ENCODE measurements at regions not wholly inside any gene's neighbourhood (a gene's known extent, or its start where the extent isn't known, plus 50 kb on each side); places are given as distances from the start of the nearest gene placed in this dataset.
"Not testable (repeated sequence)": the region's sequence is repeated elsewhere in the genome, so short reads cannot be mapped to it uniquely, and the experiment has no call there.

DNA sequence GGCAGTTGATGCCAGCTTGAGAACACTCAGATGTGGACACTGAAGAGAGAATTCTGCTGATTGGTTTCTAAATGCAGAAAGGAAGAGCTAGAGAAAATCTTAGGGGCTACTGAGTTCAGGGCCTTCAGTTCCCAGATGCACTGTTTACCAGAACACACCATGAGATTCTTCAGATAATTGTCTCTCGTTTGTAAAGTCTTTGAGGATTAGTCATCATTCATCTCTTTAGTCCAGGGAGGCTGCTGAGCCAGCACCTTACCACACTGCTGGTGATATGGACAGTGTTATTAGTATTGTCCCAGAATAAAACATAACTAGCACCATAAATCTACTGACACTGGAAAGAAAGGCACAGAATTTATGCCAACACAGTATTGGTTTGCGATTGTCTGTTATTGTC is 690.8 kb upstream of the CELF4 start:
- no peak for DNase-seq (ENCODE audit: low read depth, low spot score)

DNA sequence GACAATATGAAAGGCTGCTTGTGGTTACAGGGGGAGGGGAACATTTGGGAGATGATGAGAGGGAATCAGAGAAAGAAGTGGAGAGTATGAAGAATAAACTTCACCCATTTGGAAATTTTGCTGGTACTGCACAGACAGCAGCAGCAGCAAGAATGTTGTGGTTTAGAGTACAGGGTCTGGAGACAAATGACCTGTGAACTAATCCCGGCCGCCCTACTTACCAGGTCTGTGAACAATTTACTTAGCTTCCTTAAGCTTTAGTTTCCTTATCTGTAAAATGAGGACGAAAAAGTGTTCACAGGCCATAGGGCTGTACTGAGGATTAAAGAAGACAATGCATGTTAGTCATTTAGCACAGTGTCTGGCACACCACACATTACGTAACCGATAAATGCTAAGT is 685.4 kb upstream of the CELF4 start:
- no peak for DNase-seq (ENCODE audit: low read depth, low spot score)

DNA sequence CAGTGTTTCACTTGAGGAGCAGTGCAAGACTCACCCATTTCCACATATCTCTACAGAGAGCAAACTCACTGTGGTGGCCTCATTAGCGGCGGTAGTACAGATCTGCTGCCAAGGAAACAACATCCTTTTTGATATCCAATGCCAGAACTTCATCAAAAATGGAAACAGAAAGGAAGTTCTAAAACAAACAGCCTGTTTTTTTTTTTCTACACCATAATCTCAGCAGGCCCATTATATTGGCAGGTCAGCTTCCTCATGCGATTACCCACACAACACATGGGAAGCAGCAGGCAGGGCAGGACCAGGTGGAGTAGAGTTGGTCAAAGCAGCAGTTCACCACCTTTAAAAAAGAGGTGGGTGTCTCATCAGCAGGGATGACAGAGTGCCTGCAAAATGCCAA is 678.9 kb upstream of the CELF4 start:
- DNase-seq (ENCODE audit: low read depth, low spot score): no peak

DNA sequence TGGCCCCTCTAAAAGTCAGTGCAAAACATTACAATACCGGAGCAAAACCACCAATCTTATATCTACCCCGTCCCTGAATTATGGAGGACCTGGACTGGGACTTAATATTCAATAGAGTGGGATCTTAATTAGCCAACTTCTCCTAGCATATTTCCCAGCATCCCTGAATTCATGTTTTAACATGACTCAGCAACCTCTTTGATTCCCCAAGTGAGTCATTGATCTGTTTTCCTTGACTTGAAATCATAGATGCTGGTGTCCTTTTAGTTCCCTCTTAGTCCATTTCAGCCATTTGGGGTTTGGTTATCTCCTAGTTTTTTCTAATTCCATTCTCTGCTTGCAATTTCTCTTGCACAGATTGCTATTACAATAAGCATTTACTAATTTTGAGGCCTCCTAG is 677.7 kb upstream of the CELF4 start:
- DNase-seq (ENCODE audit: low read depth, low spot score): no peak

DNA sequence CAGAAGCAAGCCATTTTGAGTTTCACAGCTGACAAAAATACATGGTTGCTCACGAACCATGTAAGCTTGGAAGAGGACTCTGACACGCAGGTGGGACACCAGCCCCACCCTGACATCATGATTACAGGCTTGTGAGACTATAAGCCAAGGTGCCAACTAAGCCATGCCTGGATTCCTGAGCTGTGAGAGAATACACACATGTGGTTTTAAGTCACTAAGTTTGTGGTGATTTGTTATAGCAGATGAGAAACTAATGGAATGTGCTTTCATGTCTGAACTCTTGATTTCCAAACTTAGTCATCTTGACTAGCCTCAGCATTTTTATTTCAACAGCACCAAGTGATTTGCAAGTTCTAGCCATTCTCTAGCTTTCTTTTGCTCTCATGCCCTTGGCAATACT is 676.1 kb upstream of the CELF4 start:
- no peak for DNase-seq (ENCODE audit: low read depth, low spot score)

DNA sequence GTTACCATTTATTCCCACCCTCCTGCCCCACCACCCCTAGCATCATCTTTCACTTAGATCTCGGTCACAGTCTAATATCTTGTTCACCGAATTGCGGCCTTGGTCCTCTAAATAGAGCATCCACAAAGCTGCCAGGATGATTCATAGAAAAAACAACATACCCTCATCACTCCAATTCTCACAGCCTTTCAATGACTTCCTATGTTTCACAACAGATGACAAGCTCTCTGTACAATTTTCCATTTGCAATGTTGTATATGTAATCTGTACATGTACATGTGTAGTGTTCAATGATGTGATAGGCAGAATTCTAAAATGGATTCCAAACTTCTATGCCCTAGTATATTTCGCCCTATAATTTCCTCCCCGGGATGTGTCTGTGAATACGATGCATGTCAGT is 675.6 kb upstream of the CELF4 start:
- DNase-seq (ENCODE audit: low read depth, low spot score): no peak

DNA sequence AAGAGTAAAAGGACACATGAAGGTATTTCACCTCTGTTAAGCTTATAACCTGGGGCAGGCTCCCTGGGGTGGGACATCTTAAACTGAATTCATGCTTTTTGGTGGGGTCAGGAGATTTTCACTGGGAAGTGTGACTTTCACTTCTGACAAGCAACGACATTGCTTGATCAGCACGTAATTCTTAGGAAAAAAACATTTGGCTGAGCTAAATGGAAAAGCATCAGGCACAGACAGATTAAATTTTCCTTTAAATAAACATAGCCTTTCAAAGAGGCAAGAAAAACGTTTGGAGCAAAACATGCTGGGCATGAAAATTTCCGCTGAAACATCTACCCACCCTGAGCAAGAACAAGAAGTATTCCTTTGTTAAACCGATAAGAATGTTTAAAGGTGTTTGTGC is 674.0 kb upstream of the CELF4 start:
- DNase-seq (ENCODE audit: low read depth, low spot score): no peak

DNA sequence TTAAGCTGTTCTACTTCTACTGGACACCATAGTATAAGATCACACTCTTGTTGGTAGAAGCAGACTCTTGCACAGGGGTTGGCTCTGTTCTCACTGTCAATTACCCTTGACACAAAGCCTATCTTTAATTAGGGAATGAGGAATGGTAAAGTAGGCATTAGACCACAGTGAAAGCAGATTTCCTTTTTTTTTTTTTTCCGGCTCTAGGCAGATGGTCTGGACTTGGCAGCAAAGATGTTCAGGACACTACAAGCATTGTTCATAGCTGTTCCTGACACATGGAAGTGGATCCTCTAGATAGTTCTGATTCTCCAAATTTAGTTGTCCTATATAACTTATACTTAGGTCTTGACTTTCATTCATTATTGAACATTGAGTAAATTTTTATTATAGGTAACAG is 672.2 kb upstream of the CELF4 start:
- DNase-seq (ENCODE audit: low read depth, low spot score): no peak

DNA sequence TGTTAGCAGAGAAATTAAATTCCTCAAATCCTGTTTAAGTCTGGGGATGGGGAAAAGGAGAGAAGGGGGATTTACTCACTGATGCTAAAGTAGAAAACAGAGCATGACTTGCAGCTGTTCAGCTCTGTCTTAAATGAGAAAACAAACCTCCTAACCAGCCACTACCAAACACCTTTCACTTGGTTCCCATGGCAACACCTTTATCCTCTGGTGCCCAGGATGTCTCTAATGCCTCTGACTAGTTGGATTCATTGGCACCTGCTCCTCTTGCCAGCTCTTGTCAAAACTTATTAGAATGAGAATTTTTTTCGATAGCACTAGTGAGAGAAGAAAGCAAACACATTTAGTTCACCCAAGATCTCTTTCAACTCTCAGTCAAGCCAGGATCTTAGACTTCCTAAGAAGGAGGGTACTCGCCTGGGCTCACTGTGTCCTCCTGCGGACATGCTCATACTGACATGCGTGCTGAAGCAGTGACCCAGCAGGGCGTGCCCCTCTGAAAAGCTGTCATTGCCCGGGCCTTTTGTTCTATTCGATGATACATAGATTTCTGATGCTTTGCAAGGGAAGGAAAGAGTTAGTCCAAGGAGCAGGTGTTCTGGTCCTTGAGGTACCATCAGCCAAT is 656.0 kb upstream of the CELF4 start:
- DNase-seq (ENCODE audit: low read depth, low spot score): no peak

DNA sequence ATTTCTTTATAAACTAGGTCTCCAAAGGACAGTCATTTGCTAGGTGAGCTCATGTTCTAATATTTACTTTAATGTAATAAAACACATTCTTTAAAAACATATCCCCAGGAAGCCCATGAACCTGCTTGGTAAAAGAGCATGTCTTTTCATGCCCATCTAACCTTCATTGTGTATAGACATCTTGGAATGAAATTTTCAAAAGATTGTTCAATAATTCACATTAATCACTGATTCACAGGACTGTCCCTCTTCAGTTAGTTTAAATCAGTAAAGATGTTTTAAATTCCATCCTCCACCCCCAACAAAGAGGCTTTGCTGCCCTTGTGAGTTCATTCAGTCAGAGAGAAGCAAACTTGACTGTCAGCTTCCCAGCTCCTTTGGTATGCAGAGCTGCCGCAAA is 633.4 kb upstream of the CELF4 start:
- no peak for DNase-seq (ENCODE audit: low read depth, low spot score)

DNA sequence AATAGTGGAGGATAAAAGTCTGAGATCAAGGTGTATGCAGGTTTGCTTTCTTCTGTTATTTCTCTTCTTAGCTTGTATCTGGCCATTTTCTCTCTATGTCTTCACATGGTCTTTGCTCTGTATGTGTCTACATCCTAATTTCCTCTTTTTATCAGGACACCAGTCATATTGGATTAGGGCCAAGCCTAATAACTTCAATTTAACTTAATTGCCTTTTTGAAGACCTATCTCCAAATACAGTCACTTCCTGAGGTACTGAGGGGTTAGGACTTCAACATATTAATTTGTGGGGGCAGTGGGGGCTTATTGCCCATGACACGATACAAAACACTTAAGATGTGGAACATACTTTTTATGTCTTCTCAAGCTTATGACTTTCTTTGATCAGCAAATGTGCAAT is 632.9 kb upstream of the CELF4 start:
- no peak for DNase-seq (ENCODE audit: low read depth, low spot score)

DNA sequence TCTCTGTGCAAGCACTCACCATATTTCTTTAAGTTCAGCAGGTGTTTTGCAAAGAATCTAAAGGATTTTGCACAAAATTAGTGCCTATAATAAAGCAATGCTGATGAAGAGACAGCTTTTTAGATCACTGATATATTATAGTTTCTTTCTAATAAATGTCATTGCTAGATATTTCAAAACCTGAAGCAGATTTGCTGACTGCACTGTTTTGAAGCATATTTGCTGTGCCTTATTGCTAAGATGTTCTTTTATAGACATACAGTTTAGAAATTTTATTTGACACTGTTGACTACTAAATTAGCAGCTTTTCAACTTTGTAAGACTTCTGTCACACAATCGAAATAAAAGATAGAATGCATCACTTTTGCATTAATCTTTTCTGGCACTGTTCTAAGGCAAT is 620.9 kb upstream of the CELF4 start:
- DNase-seq (ENCODE audit: low read depth, low spot score): no peak

DNA sequence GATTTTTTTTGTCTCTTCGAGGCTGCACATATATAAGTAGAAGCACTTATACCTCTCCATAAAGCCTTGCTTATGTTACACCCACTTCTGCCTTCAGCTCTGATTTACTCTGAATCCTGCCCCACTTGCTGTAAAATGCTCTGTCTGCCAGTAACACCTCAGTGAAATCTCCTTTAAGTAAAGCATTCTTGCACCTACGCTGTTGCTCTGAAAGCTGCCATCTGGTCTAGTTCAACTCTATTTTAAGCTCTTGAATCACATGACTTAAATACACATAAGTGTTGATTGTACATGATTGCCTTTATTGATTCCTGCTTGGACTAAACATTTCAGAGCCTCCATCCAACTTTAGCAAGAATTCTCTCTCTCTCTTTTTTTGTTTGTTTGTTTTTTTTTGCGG is 609.0 kb upstream of the CELF4 start:
- no peak for DNase-seq (ENCODE audit: low read depth, low spot score)

DNA sequence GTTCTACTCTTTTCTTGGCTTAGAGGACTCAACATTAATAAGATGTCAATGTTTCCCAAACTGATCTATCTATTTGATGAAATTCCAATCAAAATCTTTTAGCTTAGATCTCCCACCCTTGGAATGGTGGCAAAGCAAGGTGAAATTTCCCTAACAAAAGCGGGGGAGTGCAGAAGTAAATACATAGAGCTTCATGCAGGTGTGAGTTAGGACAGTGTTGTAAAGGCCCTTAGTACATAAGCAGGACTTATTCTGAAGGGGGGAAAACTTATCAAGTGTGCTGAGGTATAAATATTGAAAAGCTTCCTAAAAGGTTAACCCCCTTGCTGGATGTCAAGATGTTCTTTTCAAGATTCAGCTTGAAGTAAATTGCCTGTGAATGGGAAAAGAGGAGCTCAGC is 608.6 kb upstream of the CELF4 start:
- DNase-seq (ENCODE audit: low read depth, low spot score): no peak

DNA sequence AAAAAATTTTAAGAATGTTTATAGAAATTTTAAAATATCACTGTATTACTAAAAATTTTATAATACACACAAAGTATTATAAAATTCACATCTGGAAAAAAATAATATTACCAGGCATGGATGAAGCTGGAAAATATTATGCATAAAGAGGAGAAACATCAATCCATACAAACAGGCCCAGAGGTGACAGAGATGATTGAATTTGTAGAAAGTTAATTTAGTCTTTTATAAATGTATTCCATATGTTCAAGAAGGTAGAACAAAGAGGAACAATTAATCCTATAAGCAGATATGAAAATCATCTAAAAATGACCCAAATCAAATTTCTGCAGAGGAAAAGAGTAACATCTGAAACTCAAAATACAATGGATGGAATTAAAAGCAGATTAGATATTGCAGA is 605.2 kb upstream of the CELF4 start:
- DNase-seq (ENCODE audit: low read depth, low spot score): no peak

DNA sequence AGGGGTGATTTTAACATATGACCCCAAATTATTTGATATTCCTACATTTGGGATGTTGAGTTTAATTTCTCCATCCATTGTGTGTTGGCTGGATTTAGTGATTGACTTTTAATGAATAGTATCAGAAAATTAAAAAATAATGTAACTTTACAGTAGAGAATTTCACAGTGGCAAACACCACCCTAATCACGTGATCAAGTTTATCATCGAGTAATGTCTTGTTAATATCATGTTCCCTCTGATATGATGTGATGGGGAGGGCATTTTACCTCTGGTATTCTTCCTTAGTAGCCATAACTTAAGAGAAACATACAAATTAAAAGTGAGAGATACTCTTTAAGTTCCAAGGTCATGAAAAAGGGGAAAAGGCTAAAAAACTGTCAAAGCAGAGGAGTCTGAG is 602.0 kb upstream of the CELF4 start:
- no peak for DNase-seq (ENCODE audit: low read depth, low spot score)

DNA sequence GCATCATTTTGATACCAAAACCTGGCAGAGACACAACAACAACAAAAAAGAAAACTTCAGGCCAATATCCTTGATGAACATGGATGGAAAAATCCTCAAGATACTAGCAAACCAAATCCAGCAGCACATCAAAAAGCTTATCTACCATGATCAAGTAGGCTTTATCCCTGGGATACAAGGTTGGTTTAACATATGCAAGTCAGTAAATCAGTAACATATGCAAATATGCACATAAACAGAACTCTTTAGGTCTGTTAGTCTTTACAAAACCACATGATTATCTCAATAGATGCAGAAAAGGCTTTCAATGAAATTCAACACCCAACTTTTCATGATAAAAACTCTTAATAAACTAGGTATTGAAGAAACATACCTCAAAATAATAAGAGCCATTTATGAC is 587.5 kb upstream of the CELF4 start:
- DNase-seq (ENCODE audit: low read depth, low spot score): not testable (repeated sequence)

DNA sequence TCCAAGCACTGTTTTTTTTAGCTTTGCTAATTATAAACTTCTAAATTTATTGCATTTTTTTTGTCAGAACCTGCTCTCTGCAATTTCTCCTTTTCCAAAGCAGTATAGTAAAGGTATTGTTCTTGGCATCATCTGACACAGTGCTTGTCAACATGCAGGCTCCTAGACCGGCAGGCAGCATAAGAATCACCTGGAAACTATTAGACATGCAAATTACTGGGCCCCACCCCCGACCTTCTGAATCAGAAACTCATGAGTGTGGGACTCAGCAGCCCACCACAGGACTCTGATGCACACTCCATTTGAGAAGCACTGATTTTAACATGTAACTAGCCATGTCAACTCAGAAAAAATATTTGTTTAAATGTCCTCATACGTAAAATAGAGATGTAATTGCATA is 551.1 kb upstream of the CELF4 start:
- DNase-seq (ENCODE audit: low read depth, low spot score): no peak

DNA sequence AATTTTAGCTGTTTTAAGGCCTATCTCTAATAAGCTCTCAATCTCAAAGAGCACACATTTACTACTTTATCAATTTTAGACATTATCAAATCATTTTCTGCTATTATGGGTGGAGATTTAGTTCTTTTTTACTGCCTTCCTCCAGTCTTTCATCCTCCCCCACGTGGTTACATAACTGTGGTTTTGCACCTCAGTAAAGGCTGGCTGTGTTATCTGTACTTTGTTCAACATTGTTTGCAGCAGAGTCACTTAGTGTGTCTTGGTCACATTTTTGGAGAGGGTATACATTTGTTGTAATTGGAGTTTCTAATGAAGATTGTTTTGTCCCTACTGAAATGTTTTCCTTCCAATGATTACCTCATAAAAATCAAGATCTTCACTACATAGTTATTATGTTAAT is 549.6 kb upstream of the CELF4 start:
- DNase-seq (ENCODE audit: low read depth, low spot score): no peak

DNA sequence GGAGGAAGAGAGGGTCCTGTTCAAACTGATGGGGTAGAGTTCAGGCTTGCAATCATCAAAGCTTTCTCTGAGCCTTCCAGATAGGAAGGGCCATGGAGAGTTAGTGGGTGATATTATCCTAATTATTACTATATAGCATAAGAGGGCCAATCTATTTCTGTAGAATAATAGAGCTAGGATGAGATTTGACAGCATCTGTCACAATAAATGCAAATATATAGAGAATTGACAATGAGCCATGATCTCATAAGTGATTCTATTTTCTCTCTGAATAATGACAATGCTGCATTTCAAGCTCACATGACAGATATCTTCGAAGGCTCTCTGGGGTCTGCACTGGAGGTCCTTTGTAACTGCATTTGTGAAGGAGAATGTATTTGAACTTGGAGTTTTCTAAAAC is 521.9 kb upstream of the CELF4 start:
- no peak for DNase-seq (ENCODE audit: low read depth, low spot score)

DNA sequence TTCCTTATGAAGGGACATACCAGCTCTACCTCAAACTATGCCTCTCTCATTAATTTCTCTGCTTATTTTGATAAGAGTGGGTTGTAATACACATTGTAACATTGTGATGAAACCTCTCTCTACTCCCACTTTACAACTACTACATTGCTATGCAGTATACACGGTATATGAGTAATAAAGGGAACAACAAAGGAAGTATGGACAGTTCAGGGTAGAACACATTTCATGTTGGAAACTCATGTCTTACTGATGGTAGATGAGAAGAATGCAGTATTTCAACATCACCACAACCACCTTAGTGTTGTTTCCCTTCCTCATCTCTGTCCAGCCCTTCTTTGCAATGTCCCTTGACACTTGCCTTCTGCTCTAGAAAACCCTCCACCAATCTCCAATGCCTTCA is 515.9 kb upstream of the CELF4 start:
- DNase-seq (ENCODE audit: low read depth, low spot score): no peak

DNA sequence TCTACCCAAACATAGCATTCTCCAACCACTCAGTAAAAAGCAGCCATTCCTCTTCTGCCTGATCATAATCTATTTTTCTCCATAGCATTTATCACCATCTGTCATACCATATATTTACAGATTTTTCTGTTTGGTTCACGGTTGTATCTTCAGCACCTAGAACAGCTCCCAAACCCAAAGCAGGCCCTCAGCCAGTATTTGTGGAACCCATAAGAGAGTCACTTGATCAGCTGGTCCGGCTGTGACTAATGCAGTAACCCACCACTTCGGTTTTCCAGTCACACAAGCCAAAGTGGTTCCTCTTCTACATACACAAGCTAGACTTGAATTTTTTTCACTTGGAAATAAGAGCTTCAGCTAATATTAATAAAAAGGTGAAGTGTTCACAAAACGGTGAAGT is 511.6 kb upstream of the CELF4 start:
- DNase-seq (ENCODE audit: low read depth, low spot score): no peak

DNA sequence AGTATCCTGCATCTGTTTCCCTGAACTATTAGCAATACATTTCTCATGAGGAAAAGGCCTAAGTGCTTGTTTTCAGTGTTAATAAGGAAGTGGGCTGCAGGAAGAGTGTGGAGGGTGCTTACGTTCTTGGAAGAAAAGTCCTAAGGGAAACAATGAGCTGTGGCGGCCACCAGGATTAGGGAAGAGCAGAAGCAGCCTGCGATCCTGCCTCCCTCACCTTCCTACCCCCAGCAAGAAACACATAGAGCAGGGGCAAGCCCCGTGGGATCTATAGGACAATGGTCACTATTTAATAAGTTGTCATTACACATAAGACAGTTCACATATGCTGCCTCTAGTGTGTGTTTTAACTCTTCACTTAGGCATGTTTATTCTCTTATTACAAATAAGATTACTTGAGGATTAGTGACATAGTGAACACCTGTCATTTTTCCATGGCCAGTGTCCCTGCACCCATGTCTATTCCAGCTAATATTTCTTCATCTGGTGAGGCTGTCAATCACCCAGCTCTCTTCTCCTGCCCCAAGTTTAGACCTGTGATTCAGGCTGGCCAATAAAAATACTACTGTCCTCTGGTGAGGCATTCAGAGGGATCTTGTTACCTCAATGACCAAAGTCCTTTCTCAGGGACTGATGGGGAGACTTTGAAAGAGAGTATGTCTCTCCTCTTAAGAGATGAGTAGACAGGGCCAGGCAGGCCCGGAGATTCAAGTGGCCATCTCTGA is 510.9 kb upstream of the CELF4 start:
- no peak for DNase-seq (ENCODE audit: low read depth, low spot score)

DNA sequence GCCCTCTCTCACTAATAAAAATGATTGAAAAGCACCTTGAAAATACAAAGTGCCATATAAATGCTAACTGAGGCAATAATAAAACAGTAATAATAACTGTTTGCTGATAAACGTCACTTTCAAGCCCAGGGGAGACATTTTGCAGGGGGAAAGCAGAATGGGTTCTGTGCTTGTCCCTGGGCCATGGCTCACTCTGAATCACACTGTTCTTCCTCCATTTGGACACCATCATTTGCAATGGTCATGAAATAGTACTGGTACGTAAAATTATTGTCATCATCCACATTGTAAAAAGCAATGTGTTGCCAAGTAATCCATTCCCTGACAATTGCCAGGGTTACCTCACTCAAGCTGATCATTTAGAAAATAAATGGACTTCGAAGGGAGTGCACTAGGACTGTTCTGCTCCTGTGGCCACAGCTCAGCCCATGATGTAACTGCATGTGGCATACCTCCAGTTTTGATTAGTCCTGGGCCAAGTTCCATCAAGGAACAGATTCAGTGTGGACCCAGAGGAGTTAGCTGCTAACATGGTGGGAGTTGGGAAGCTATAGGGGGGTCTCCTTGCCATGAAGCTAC is 508.8 kb upstream of the CELF4 start:
- DNase-seq (ENCODE audit: low read depth, low spot score): no peak

Data from iPS DF 19.7 (cell line).